VCaP (cell line): ENCODE measurements at regions not wholly inside any gene's neighbourhood (a gene's known extent, or its start where the extent isn't known, plus 50 kb on each side); places are given as distances from the start of the nearest gene placed in this dataset.
"Not testable (repeated sequence)": the region's sequence is repeated elsewhere in the genome, so short reads cannot be mapped to it uniquely, and the experiment has no call there.

Experiments used
- H3K27ac ChIP-seq: fragments of 450-650 bp; 2 replicates; pipeline ENCODE4 v1.5.1; 2017
- TF ChIP-seq, protein P1 (sequence below): fragments of 450-650 bp; conservative IDR thresholded peaks from 2 replicates; pipeline ENCODE4 v1.5.1; 2017; ENCODE audit warnings: mild to moderate bottlenecking, moderate library complexity

DNA sequence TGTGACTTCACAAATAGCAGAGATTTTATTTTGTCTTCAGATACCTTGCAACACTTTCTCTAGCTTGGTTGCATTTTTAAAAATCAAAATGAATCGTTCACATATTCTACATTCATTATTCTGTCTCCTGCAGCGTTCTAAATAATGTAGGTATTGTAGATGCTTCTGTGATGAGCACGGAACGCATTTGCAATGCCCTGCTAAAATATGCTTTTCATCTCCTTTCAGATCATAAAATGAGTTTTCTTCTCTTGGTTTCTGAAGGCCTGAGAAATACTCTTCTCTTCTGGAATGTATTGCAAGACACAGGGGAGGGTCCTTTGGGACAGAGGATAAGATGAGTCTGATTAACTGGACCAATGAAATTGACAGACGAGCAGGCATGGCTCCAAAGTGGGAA lies 390.7 kb downstream of the PREX1 start:
- TF ChIP-seq, protein P1, sequence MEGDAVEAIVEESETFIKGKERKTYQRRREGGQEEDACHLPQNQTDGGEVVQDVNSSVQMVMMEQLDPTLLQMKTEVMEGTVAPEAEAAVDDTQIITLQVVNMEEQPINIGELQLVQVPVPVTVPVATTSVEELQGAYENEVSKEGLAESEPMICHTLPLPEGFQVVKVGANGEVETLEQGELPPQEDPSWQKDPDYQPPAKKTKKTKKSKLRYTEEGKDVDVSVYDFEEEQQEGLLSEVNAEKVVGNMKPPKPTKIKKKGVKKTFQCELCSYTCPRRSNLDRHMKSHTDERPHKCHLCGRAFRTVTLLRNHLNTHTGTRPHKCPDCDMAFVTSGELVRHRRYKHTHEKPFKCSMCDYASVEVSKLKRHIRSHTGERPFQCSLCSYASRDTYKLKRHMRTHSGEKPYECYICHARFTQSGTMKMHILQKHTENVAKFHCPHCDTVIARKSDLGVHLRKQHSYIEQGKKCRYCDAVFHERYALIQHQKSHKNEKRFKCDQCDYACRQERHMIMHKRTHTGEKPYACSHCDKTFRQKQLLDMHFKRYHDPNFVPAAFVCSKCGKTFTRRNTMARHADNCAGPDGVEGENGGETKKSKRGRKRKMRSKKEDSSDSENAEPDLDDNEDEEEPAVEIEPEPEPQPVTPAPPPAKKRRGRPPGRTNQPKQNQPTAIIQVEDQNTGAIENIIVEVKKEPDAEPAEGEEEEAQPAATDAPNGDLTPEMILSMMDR, result no peak

DNA sequence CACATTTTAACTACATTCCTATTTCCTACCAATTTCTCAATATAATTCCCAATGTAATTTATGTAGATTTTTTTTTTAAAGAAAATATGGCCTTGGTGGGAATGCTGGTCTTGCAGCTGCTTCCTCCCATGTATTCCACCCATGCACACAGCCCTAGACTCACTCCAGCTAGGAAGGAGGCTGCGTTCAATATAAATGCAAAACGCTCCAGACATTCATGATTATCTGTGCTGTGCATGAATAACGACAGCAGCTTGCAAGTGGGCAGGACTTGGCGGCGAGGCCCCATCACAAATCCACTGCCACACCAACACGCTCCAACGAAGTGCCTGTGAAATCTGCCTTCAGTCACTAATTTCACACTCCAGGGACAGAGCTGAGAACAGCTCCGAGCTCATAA lies 391.2 kb downstream of the PREX1 start:
- not testable (repeated sequence) for H3K27ac ChIP-seq

More for the DNA sequence above, 390.7 kb downstream of the PREX1 start:
- H3K27ac ChIP-seq, result no peak overlapping the region

DNA sequence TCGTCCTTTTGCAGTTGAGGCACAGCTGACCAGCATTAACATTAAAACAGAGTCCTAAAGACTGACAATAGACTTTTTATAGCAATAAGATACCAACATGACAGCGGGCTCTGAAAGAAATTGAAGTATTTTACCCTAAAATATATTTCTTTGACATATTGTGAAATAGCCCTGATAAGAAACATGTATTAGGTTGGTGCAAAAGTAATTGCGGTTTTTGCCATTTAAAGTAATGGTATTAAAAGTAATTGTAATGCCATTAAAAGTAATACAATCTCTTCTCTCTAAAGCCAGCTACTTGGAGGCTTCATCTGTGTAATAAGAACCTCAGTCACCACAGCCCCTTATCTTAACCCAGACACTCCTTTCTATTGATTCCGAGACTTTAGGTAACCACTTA lies 394.6 kb downstream of the PREX1 start:
- H3K27ac ChIP-seq, result no peak overlapping the region; the same call in 1 of the 2 replicates
- TF ChIP-seq, protein P1, result no peak

DNA sequence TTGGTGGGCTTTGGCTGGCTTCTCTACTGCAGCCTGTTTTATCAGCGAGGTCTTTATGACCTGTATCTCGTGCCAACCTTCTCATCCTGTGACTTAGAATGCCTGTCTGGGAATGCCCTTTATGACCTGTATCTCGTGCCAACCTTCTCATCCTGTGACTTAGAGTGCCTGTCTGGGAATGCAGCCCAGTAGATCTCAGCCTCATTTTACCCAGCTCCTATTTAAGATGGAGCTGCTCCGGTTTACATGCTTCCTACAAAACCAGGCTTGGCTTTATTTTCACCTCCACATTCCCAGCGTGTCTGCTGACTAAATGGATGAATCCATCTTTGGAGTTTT lies 395.3 kb downstream of the PREX1 start:
- TF ChIP-seq, protein P1, result no peak

DNA sequence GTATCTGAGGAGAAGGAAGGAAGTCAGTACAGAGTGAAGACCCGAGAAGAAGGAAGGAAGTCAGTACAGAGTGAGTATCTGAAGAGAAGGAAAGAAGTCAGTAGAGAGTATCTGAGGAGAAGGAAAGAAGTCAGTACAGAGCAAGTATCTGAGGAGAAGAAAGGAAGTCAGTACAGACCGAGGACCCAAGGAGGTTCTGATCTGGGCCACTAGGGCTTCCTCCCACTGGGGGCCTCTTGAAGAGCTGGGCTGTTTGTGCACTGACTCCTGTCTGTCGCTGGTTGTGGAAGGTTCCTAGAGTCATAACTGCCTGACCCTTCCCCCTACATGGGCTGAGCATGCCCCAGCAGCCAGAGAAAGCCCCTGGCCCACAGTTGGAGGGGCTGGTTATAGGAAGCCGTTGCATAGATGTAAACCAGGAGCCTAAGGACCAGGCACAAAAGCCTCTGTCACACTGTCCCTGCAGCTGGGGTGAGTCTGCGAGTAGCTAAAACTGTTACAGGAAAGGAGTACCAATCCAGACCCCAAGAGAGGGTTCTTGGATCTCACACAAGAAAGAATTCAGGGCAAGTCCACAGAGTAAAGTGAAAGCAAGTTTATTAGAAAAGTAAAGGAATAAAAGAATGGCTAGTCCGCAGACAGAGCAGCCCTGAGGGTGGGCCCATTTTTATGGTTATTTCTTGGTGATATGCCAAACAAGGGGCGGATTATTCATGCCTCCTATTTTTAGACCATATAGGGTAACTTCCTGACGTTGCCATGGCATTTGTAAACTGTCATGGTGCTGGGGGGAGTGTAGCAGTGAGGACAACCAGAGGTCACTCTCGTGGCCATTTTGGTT lies 395.9 kb downstream of the PREX1 start:
- peak overlapping the region; percentile 43 for H3K27ac ChIP-seq
- TF ChIP-seq, protein P1, result no peak

More for the DNA sequence above, 395.3 kb downstream of the PREX1 start:
- peak overlapping the region; percentile 43 for H3K27ac ChIP-seq

DNA sequence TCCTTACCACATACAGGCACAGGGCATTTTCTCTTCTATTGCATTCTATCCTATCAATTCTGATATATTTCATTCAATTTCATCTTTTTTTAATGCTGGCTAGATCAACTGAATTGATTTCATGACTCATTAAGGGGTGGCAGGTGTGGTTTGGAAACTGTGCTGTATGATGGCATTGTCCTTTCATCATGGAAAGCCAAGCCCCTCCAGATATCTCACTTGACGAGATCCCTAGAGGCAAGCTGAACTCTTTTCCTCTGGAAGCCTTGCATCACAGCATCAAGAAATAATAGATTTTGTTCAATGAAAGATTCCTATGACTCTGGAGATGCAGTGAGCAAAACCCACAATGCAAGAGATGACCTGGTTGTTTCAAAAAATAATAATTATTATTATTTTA lies 401.2 kb downstream of the PREX1 start:
- TF ChIP-seq, protein P1, result no peak
- no peak overlapping the region for H3K27ac ChIP-seq

DNA sequence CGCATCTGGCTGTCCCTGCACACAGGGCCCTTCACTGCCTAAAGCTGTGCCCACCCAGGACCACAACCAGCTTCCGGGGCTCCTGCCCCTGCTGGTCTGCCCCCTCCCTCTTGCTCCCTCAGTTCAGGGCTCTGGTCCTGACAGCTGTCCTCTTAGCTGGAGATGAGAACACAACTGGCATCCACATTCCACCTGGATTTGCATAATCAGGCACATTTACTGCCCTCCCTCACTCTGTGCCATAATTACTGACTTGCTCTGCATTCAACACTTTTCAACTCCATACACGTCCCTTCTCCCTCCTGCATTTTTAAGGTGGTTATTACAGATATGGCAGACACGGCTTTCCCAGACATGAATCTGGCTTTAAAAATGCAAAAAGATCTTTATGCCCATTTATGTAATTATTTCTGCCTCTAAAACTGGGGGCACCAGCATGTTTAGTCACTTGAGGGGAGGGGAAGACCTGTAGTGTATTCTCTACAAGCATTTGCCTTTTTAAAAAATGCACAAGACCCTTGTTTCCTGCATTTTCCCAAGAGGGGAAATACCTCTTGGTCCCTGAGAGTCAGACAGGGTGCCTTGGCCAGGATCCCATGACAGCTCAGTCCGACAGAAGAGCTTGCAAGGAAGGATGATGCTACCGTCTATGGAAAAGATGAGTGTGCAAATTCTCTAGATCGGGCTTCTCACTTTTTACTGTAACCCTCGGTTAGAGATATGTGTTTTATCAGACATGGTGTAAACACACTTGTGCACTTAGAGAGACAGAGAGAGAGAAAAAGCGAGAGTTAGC lies 401.8 kb downstream of the PREX1 start:
- no peak overlapping the region for H3K27ac ChIP-seq

More for the DNA sequence above, 401.8 kb downstream of the PREX1 start:
- TF ChIP-seq, protein P1, result no peak
